DOHH2 (cell line): ENCODE measurements at regions not wholly inside any gene's neighbourhood (a gene's known extent, or its start where the extent isn't known, plus 50 kb on each side); places are given as distances from the start of the nearest gene placed in this dataset.

Experiments used
- CTCF ChIP-seq: fragments of 200-600 bp; sonication (generic); IDR thresholded peaks from one replicate; pipeline ENCODE4 v1.5.1; 2014; ENCODE audit warnings: antibody characterized with exemption, mild to moderate bottlenecking, low read depth, low read length; ENCODE audit not compliant: poor library complexity, severe bottlenecking
- EZH2phosphoT487 ChIP-seq: fragments of 200-600 bp; sonication (generic); IDR thresholded peaks from 2 replicates; pipeline ENCODE4 v1.6.1; 2017; ENCODE audit warnings: borderline replicate concordance, mild to moderate bottlenecking, antibody characterized with exemption, low read length, moderate library complexity, mixed read lengths

GRCh38 chr10:109412353-109412752 lies 511.0 kb downstream of the XPNPEP1 start:
- no peak for TF ChIP-seq EZH2phosphoT487
- no peak for TF ChIP-seq CTCF
